H9 (cell line): ENCODE measurements at regions not wholly inside any gene's neighbourhood (a gene's known extent, or its start where the extent isn't known, plus 50 kb on each side); places are given as distances from the start of the nearest gene placed in this dataset.

ENCODE experiments used
- DNase-seq: peaks from one replicate; pipeline ENCODE4 v3.0.0-alpha.2; 2017
- H2AFZ ChIP-seq: one replicate; pipeline ENCODE4 v1.6.1; 2013; ENCODE audit warnings: mild to moderate bottlenecking, low read length, control low read depth, moderate library complexity
- H2AK5ac ChIP-seq: 2 replicates; pipeline ENCODE4 v1.6.1; 2013; ENCODE audit warnings: low read length, control low read depth, mixed read lengths; ENCODE audit not compliant: insufficient read length
- H2BK120ac ChIP-seq: one replicate; pipeline ENCODE4 v1.6.1; 2013; ENCODE audit warnings: low read depth, mild to moderate bottlenecking, low read length, control low read depth, inconsistent platforms; ENCODE audit not compliant: poor library complexity, severe bottlenecking
- H2BK12ac ChIP-seq: 2 replicates; pipeline ENCODE4 v1.6.1; 2013; ENCODE audit warnings: low read length, control low read depth, mixed read lengths, low read depth; ENCODE audit not compliant: insufficient read length
- H2BK15ac ChIP-seq: 2 replicates; pipeline ENCODE4 v1.6.1; 2013; ENCODE audit warnings: low read depth, low read length, control low read depth
- H2BK20ac ChIP-seq: one replicate; pipeline ENCODE4 v1.6.1; 2013; ENCODE audit warnings: low read depth, mild to moderate bottlenecking, low read length, control low read depth, inconsistent platforms; ENCODE audit not compliant: poor library complexity, severe bottlenecking
- H2BK5ac ChIP-seq: 2 replicates; pipeline ENCODE4 v1.6.1; 2013; ENCODE audit warnings: low read length, control low read depth, mixed read lengths; ENCODE audit not compliant: insufficient read length
- H3K14ac ChIP-seq: 2 replicates; pipeline ENCODE4 v1.6.1; 2013; ENCODE audit warnings: low read length, control low read depth; ENCODE audit not compliant: insufficient read depth
- H3K18ac ChIP-seq: 2 replicates; pipeline ENCODE4 v1.6.1; 2013; ENCODE audit warnings: low read depth, mild to moderate bottlenecking, mixed read lengths, low read length, control low read depth; ENCODE audit not compliant: insufficient read length
- H3K23ac ChIP-seq: 2 replicates; pipeline ENCODE4 v1.6.1; 2013; ENCODE audit warnings: low read length, control low read depth, mixed read lengths, low read depth; ENCODE audit not compliant: insufficient read length
- H3K23me2 ChIP-seq: 2 replicates; pipeline ENCODE4 v1.6.1; 2013; ENCODE audit warnings: low read depth, mild to moderate bottlenecking, mixed read lengths, low read length, control low read depth; ENCODE audit not compliant: insufficient read length, poor library complexity, severe bottlenecking
- H3K27ac ChIP-seq: 2 replicates; pipeline ENCODE4 v1.5.1; 2013; ENCODE audit warnings: low read length, control low read depth, mixed read lengths, low read depth; ENCODE audit not compliant: insufficient read length
- H3K27me3 ChIP-seq: 2 replicates; pipeline ENCODE4 v1.6.1; 2013; ENCODE audit warnings: low read length, control low read depth, inconsistent platforms; ENCODE audit not compliant: insufficient read depth
- H3K4ac ChIP-seq: 2 replicates; pipeline ENCODE4 v1.6.1; 2013; ENCODE audit warnings: low read depth, mild to moderate bottlenecking, control low read depth, inconsistent platforms, low read length, moderate library complexity
- H3K4me1 ChIP-seq: 2 replicates; pipeline ENCODE4 v1.6.1; 2013; ENCODE audit warnings: low read length, control low read depth, inconsistent platforms; ENCODE audit not compliant: insufficient read depth
- H3K4me2 ChIP-seq: 2 replicates; pipeline ENCODE4 v1.6.1; 2013; ENCODE audit warnings: low read length, control low read depth, mixed read lengths; ENCODE audit not compliant: insufficient read length, insufficient read depth
- H3K56ac ChIP-seq: 2 replicates; pipeline ENCODE4 v1.6.1; 2013; ENCODE audit warnings: low read depth, mild to moderate bottlenecking, mixed read lengths, low read length, control low read depth; ENCODE audit not compliant: insufficient read length
- H3K79me1 ChIP-seq: 2 replicates; pipeline ENCODE4 v1.6.1; 2013; ENCODE audit warnings: low read depth, mild to moderate bottlenecking, moderate library complexity, low read length, control low read depth, inconsistent platforms; ENCODE audit not compliant: insufficient read depth, poor library complexity, severe bottlenecking
- H3K79me2 ChIP-seq: 2 replicates; pipeline ENCODE4 v1.6.1; 2013; ENCODE audit warnings: low read length, control low read depth, inconsistent platforms; ENCODE audit not compliant: insufficient read depth
- H3K9ac ChIP-seq: 2 replicates; pipeline ENCODE4 v1.6.1; 2013; ENCODE audit warnings: low read length, control low read depth, mixed read lengths; ENCODE audit not compliant: insufficient read length; ENCODE audit errors: extremely low read depth
- H3K9me3 ChIP-seq: one replicate; pipeline ENCODE4 v1.6.1; 2013; ENCODE audit warnings: low read depth, low read length, inconsistent platforms; ENCODE audit not compliant: control insufficient read depth
- H3T11ph ChIP-seq: one replicate; pipeline ENCODE4 v1.6.1; 2013; ENCODE audit warnings: mild to moderate bottlenecking, low read length, control low read depth, inconsistent platforms
- H4K20me1 ChIP-seq: one replicate; pipeline ENCODE4 v1.6.1; 2013; ENCODE audit not compliant: control insufficient read depth, insufficient read length, insufficient read depth
- H4K5ac ChIP-seq: 2 replicates; pipeline ENCODE4 v1.6.1; 2013; ENCODE audit warnings: low read depth, mild to moderate bottlenecking, mixed read lengths, low read length, control low read depth; ENCODE audit not compliant: insufficient read length
- H4K8ac ChIP-seq: replicated peaks from 2 replicates; pipeline ENCODE4 v1.6.1; 2013; ENCODE audit warnings: low read length, control low read depth, mixed read lengths, low read depth; ENCODE audit not compliant: insufficient read length
- H4K91ac ChIP-seq: 2 replicates; pipeline ENCODE4 v1.6.1; 2013; ENCODE audit warnings: low read depth, mild to moderate bottlenecking, moderate library complexity, mixed read lengths, low read length, control low read depth; ENCODE audit not compliant: insufficient read length
- H3K27ac Mint-ChIP-seq, 3 experiments: 2 replicates in 2 of 3; 3 replicates in 1 of 3; pipeline ENCODE4 v1.8.0; 2020 to 2021; ENCODE audit warnings: mixed read lengths in 3 of 3, mild to moderate bottlenecking in 1 of 3, moderate library complexity in 1 of 3
- H3K27me3 Mint-ChIP-seq: 2 replicates; pipeline ENCODE4 v1.8.0; 2021; ENCODE audit warnings: low read depth, mild to moderate bottlenecking, moderate library complexity, mixed read lengths
- H3K36me3 Mint-ChIP-seq, 3 experiments: 2 replicates in 2 of 3; 3 replicates in 1 of 3; pipeline ENCODE4 v1.8.0; 2020 to 2021; ENCODE audit warnings: low read depth in 3 of 3, mixed read lengths in 3 of 3; ENCODE audit not compliant: insufficient read depth in 1 of 3
- H3K4me1 Mint-ChIP-seq, 2 experiments: 2 replicates each; pipeline ENCODE4 v1.8.0; 2020; ENCODE audit warnings: mixed read lengths in 2 of 2
- H3K4me3 Mint-ChIP-seq, 2 experiments: 2 replicates in 1 of 2; 3 replicates in 1 of 2; pipeline ENCODE4 v1.8.0; 2020 to 2021; ENCODE audit warnings: mild to moderate bottlenecking in 2 of 2, mixed read lengths in 2 of 2, moderate library complexity in 1 of 2
- H3K9me3 Mint-ChIP-seq, 2 experiments: 2 replicates in 1 of 2; 3 replicates in 1 of 2; pipeline ENCODE4 v1.8.0; 2020; ENCODE audit warnings: mild to moderate bottlenecking in 2 of 2, mixed read lengths in 2 of 2, moderate library complexity in 1 of 2
- CTCF ChIP-seq: fragments of 200-600 bp; sonication (generic); conservative IDR thresholded peaks from 3 replicates; pipeline ENCODE4 v1.8.0; 2021; ENCODE audit warnings: antibody characterized with exemption, mild to moderate bottlenecking
- WGBS: extraction: QIAGEN DNeasy Blood & Tissue Kit; methylation state at CpG from one replicate; pipeline ENCODE4 v1.1.7; 2013; ENCODE audit warnings: missing lambda C conversion rate, low lambda C conversion rate, mixed read lengths; ENCODE audit not compliant: insufficient read length; ENCODE audit errors: extremely low coverage; 5-methylcytosine and 5-hydroxymethylcytosine counted together

GRCh38 chr12:118521036-118521370 lies 144.6 kb downstream of the SUDS3 start:
- no peak overlapping the region for H2AFZ ChIP-seq
- H3K18ac ChIP-seq, result no peak overlapping the region
- H2BK15ac ChIP-seq, result no peak overlapping the region
- H3K79me2 ChIP-seq, result no peaks in the 10 kb centered on the region
- TF ChIP-seq CTCF, result no peak
- Mint-ChIP-seq H3K9me3 (no peaks in the 10 kb centered on the region; a peak in 1 of 5 replicates), H3K4me1 (peaks cover 5% of the 10 kb centered on the region in 2 experiments), H3K4me3 (no peak overlapping the region), H3K36me3 (no peaks in the 10 kb centered on the region; a peak in 1 of 7 replicates), H3K27me3 (peaks cover 2% of the 10 kb centered on the region; the same call in 1 of the 2 replicates), H3K27ac (no peak overlapping the region)
- no peak overlapping the region for H2BK12ac ChIP-seq
- H4K91ac ChIP-seq, result no peak overlapping the region
- no peaks in the 10 kb centered on the region for H3K23me2 ChIP-seq
- no peaks in the 10 kb centered on the region; the same call in 1 of the 2 replicates for H3K27me3 ChIP-seq
- no peak overlapping the region for H3K56ac ChIP-seq
- no peak overlapping the region for H2AK5ac ChIP-seq
- no peak overlapping the region for H4K5ac ChIP-seq
- H3T11ph ChIP-seq, result no peak overlapping the region
- no peak overlapping the region for H4K8ac ChIP-seq
- no peaks in the 10 kb centered on the region for H4K20me1 ChIP-seq
- WGBS, result no CpG with 5 or more reads among the region's 2 CpGs
- no peak overlapping the region for H3K23ac ChIP-seq
- no peak overlapping the region for H3K9ac ChIP-seq
- H3K27ac ChIP-seq, result no peak overlapping the region
- H3K4me1 ChIP-seq, result no peaks in the 10 kb centered on the region; the same call in 1 of the 2 replicates
- H3K79me1 ChIP-seq, result no peaks in the 10 kb centered on the region
- H3K14ac ChIP-seq, result no peak overlapping the region
- H2BK20ac ChIP-seq, result no peak overlapping the region
- no peak overlapping the region for H3K4ac ChIP-seq
- DNase-seq, result no peak
- no peaks in the 10 kb centered on the region for H3K9me3 ChIP-seq
- H2BK5ac ChIP-seq, result no peak overlapping the region
- no peak overlapping the region for H2BK120ac ChIP-seq
- H3K4me2 ChIP-seq, result no peak overlapping the region
